PC-9 (cell line): ENCODE measurements at regions not wholly inside any gene's neighbourhood (a gene's known extent, or its start where the extent isn't known, plus 50 kb on each side); places are given as distances from the start of the nearest gene placed in this dataset.

Experiments
- BruUV-seq: library from RNA; stranded (reverse); fragments of 400-500 nt; replicated peaks from 2 replicates; lab custom pipeline; 2021; lab: Mats Ljungman, UMichigan
- CTCF ChIA-PET: fragments of 300-600 bp; sonication (Branson Sonifier 250); formaldehyde crosslinking; loops from one replicate; lab custom pipeline; 2022; ENCODE audit warnings: antibody characterized with exemption; lab: Charles Lee
- POLR2A ChIA-PET: fragments of 300-600 bp; sonication (Branson Sonifier 250); formaldehyde crosslinking; loops from one replicate; lab custom pipeline; 2022; ENCODE audit warnings: antibody characterized with exemption; ENCODE audit not compliant: unreplicated experiment; lab: Charles Lee
- DNase-seq, 2 experiments: peaks; one replicate each; pipeline versions ENCODE4 v3.0.0 to v3.0.0-alpha.2; 2015 to 2022; ENCODE audit warnings: mixed read lengths in 1 of 2
- H2AFZ ChIP-seq: fragments of 200-600 bp; sonication (generic); 2 replicates; pipeline ENCODE4 v1.8.1; 2017; ENCODE audit warnings: antibody characterized with exemption
- H3F3A ChIP-seq: fragments of 200-600 bp; sonication (generic); 2 replicates; pipeline ENCODE4 v1.8.1; 2017; ENCODE audit warnings: antibody characterized with exemption, mild to moderate bottlenecking, low read depth; ENCODE audit not compliant: insufficient read depth
- H3K27ac ChIP-seq: fragments of 200-600 bp; sonication (generic); 2 replicates; pipeline ENCODE4 v1.6.1; 2016; ENCODE audit warnings: mixed run types
- H3K27me3 ChIP-seq: fragments of 200-600 bp; sonication (generic); 2 replicates; pipeline ENCODE4 v1.6.1; 2016; ENCODE audit warnings: low read depth, mixed run types; ENCODE audit not compliant: insufficient read depth
- H3K36me3 ChIP-seq: fragments of 200-600 bp; sonication (generic); 2 replicates; pipeline ENCODE4 v1.6.1; 2016; ENCODE audit warnings: low read depth, mixed run types
- H3K4me1 ChIP-seq: fragments of 200-600 bp; sonication (generic); replicated peaks from 2 replicates; pipeline ENCODE4 v1.6.1; 2016; ENCODE audit warnings: mixed run types; ENCODE audit not compliant: insufficient read depth
- H3K4me2 ChIP-seq: fragments of 200-600 bp; sonication (generic); 2 replicates; pipeline ENCODE4 v1.6.1; 2017; ENCODE audit warnings: mixed run types
- H3K4me3 ChIP-seq: fragments of 200-600 bp; sonication (generic); 2 replicates; pipeline ENCODE4 v1.6.1; 2016; ENCODE audit warnings: mixed run types
- H3K79me2 ChIP-seq: fragments of 200-600 bp; sonication (generic); 2 replicates; pipeline ENCODE4 v1.6.1; 2017; ENCODE audit warnings: low read depth, mixed run types
- H3K9me2 ChIP-seq: fragments of 200-600 bp; sonication (generic); 2 replicates; pipeline ENCODE4 v1.8.1; 2017; ENCODE audit warnings: mild to moderate bottlenecking; ENCODE audit not compliant: insufficient read depth
- H3K9me3 ChIP-seq: fragments of 200-600 bp; sonication (generic); 2 replicates; pipeline ENCODE4 v1.8.1; 2016; ENCODE audit warnings: low read depth; ENCODE audit not compliant: insufficient read depth
- H4K20me1 ChIP-seq: fragments of 200-600 bp; sonication (generic); 2 replicates; pipeline ENCODE4 v1.8.1; 2017; ENCODE audit not compliant: insufficient read depth
- CTCF ChIP-seq: fragments of 200-600 bp; sonication (generic); conservative IDR thresholded peaks from 2 replicates; pipeline ENCODE4 v1.6.1; 2017; ENCODE audit warnings: mixed run types, antibody characterized with exemption, mild to moderate bottlenecking, moderate library complexity
- EZH2 ChIP-seq: fragments of 200-600 bp; sonication (generic); IDR thresholded peaks from 2 replicates; pipeline ENCODE4 v1.8.0; 2017; ENCODE audit warnings: antibody characterized with exemption, low read depth
- intact Hi-C: fragments of 100-400 bp; cut with micrococcal nuclease; formaldehyde crosslinking; loops from one replicate; pipeline ENCODE4 v1.10.0; 2022; ENCODE audit not compliant: unreplicated experiment

GRCh38 chr18:75141166-75141565 is 67.8 kb downstream of the PTGR3 start:
- no peak for DNase-seq
- no peak overlapping the region for H3K4me2 ChIP-seq
- no peaks in the 10 kb centered on the region for H3K9me3 ChIP-seq
- TF ChIP-seq EZH2 (no peak), CTCF (no peak)
- no peak overlapping the region for H3K4me3 ChIP-seq
- H3K9me2 ChIP-seq: no peaks in the 10 kb centered on the region
- H3K4me1 ChIP-seq: no peaks in the 10 kb centered on the region
- H3K36me3 ChIP-seq: no peaks in the 10 kb centered on the region
- H3F3A ChIP-seq: no peaks in the 10 kb centered on the region
- no peaks in the 10 kb centered on the region for H3K79me2 ChIP-seq
- no peak overlapping the region for H2AFZ ChIP-seq
- H3K27me3 ChIP-seq: peaks cover 78% of the 10 kb centered on the region
- ChIA-PET CTCF (no interaction called here), POLR2A (no interaction called here)
- no TSS peak for BruUV-seq
- intact Hi-C loops: no loop called here
- H4K20me1 ChIP-seq: no peaks in the 10 kb centered on the region
- H3K27ac ChIP-seq: no peak overlapping the region

- no peak overlapping the region for H3K4me3 ChIP-seq
- no peaks in the 10 kb centered on the region for H3K9me3 ChIP-seq
- no peaks in the 10 kb centered on the region for H4K20me1 ChIP-seq
- H3K9me2 ChIP-seq: no peaks in the 10 kb centered on the region
- no peaks in the 10 kb centered on the region for H3K79me2 ChIP-seq
- CTCF ChIA-PET: no interaction called here
- intact Hi-C loops: no loop called here
- H3K4me1 ChIP-seq: no peaks in the 10 kb centered on the region
- POLR2A ChIA-PET: no interaction called here
- H2AFZ ChIP-seq: no peak overlapping the region
- no peak overlapping the region for H3K27ac ChIP-seq
- no peak for DNase-seq
- BruUV-seq: no TSS peak
- peaks cover 82% of the 10 kb centered on the region for H3K27me3 ChIP-seq
- H3F3A ChIP-seq: no peaks in the 10 kb centered on the region
- TF ChIP-seq CTCF (no peak), EZH2 (no peak)
- no peak overlapping the region for H3K4me2 ChIP-seq
- no peaks in the 10 kb centered on the region for H3K36me3 ChIP-seq
Observed at GRCh38 chr18:75140296-75140695, 68.6 kb downstream of the PTGR3 start.

GRCh38 chr18:75139226-75139911 is 69.6 kb downstream of the PTGR3 start:
- intact Hi-C loops: no loop called here
- no TSS peak for BruUV-seq
- no peaks in the 10 kb centered on the region for H3F3A ChIP-seq
- ChIA-PET CTCF (no interaction called here), POLR2A (no interaction called here)
- no peak overlapping the region for H3K27ac ChIP-seq
- H3K4me3 ChIP-seq: no peak overlapping the region
- no peaks in the 10 kb centered on the region for H3K9me3 ChIP-seq
- H3K79me2 ChIP-seq: no peaks in the 10 kb centered on the region
- no peak for TF ChIP-seq CTCF
- no peak for TF ChIP-seq EZH2
- H3K27me3 ChIP-seq: peaks cover 88% of the 10 kb centered on the region
- no peak for DNase-seq
- no peaks in the 10 kb centered on the region for H3K36me3 ChIP-seq
- H3K4me2 ChIP-seq: no peak overlapping the region
- no peaks in the 10 kb centered on the region for H3K4me1 ChIP-seq
- H3K9me2 ChIP-seq: no peaks in the 10 kb centered on the region
- H2AFZ ChIP-seq: no peak overlapping the region
- H4K20me1 ChIP-seq: no peaks in the 10 kb centered on the region
